H9 (cell line): ENCODE measurements at regions not wholly inside any gene's neighbourhood (a gene's known extent, or its start where the extent isn't known, plus 50 kb on each side); places are given as distances from the start of the nearest gene placed in this dataset.

Source experiments
- DNase-seq: peaks from one replicate; pipeline ENCODE4 v3.0.0-alpha.2; 2017
- H2AFZ ChIP-seq: one replicate; pipeline ENCODE4 v1.6.1; 2013; ENCODE audit warnings: mild to moderate bottlenecking, low read length, control low read depth, moderate library complexity
- H2AK5ac ChIP-seq: 2 replicates; pipeline ENCODE4 v1.6.1; 2013; ENCODE audit warnings: low read length, control low read depth, mixed read lengths; ENCODE audit not compliant: insufficient read length
- H2BK120ac ChIP-seq: one replicate; pipeline ENCODE4 v1.6.1; 2013; ENCODE audit warnings: low read depth, mild to moderate bottlenecking, low read length, control low read depth, inconsistent platforms; ENCODE audit not compliant: poor library complexity, severe bottlenecking
- H2BK12ac ChIP-seq: 2 replicates; pipeline ENCODE4 v1.6.1; 2013; ENCODE audit warnings: low read length, control low read depth, mixed read lengths, low read depth; ENCODE audit not compliant: insufficient read length
- H2BK15ac ChIP-seq: 2 replicates; pipeline ENCODE4 v1.6.1; 2013; ENCODE audit warnings: low read depth, low read length, control low read depth
- H2BK20ac ChIP-seq: one replicate; pipeline ENCODE4 v1.6.1; 2013; ENCODE audit warnings: low read depth, mild to moderate bottlenecking, low read length, control low read depth, inconsistent platforms; ENCODE audit not compliant: poor library complexity, severe bottlenecking
- H2BK5ac ChIP-seq: 2 replicates; pipeline ENCODE4 v1.6.1; 2013; ENCODE audit warnings: low read length, control low read depth, mixed read lengths; ENCODE audit not compliant: insufficient read length
- H3K14ac ChIP-seq: 2 replicates; pipeline ENCODE4 v1.6.1; 2013; ENCODE audit warnings: low read length, control low read depth; ENCODE audit not compliant: insufficient read depth
- H3K18ac ChIP-seq: 2 replicates; pipeline ENCODE4 v1.6.1; 2013; ENCODE audit warnings: low read depth, mild to moderate bottlenecking, mixed read lengths, low read length, control low read depth; ENCODE audit not compliant: insufficient read length
- H3K23ac ChIP-seq: 2 replicates; pipeline ENCODE4 v1.6.1; 2013; ENCODE audit warnings: low read length, control low read depth, mixed read lengths, low read depth; ENCODE audit not compliant: insufficient read length
- H3K23me2 ChIP-seq: 2 replicates; pipeline ENCODE4 v1.6.1; 2013; ENCODE audit warnings: low read depth, mild to moderate bottlenecking, mixed read lengths, low read length, control low read depth; ENCODE audit not compliant: insufficient read length, poor library complexity, severe bottlenecking
- H3K27ac ChIP-seq: 2 replicates; pipeline ENCODE4 v1.5.1; 2013; ENCODE audit warnings: low read length, control low read depth, mixed read lengths, low read depth; ENCODE audit not compliant: insufficient read length
- H3K27me3 ChIP-seq: 2 replicates; pipeline ENCODE4 v1.6.1; 2013; ENCODE audit warnings: low read length, control low read depth, inconsistent platforms; ENCODE audit not compliant: insufficient read depth
- H3K4ac ChIP-seq: 2 replicates; pipeline ENCODE4 v1.6.1; 2013; ENCODE audit warnings: low read depth, mild to moderate bottlenecking, control low read depth, inconsistent platforms, low read length, moderate library complexity
- H3K4me1 ChIP-seq: 2 replicates; pipeline ENCODE4 v1.6.1; 2013; ENCODE audit warnings: low read length, control low read depth, inconsistent platforms; ENCODE audit not compliant: insufficient read depth
- H3K4me2 ChIP-seq: 2 replicates; pipeline ENCODE4 v1.6.1; 2013; ENCODE audit warnings: low read length, control low read depth, mixed read lengths; ENCODE audit not compliant: insufficient read length, insufficient read depth
- H3K56ac ChIP-seq: 2 replicates; pipeline ENCODE4 v1.6.1; 2013; ENCODE audit warnings: low read depth, mild to moderate bottlenecking, mixed read lengths, low read length, control low read depth; ENCODE audit not compliant: insufficient read length
- H3K79me1 ChIP-seq: 2 replicates; pipeline ENCODE4 v1.6.1; 2013; ENCODE audit warnings: low read depth, mild to moderate bottlenecking, moderate library complexity, low read length, control low read depth, inconsistent platforms; ENCODE audit not compliant: insufficient read depth, poor library complexity, severe bottlenecking
- H3K79me2 ChIP-seq: 2 replicates; pipeline ENCODE4 v1.6.1; 2013; ENCODE audit warnings: low read length, control low read depth, inconsistent platforms; ENCODE audit not compliant: insufficient read depth
- H3K9ac ChIP-seq: 2 replicates; pipeline ENCODE4 v1.6.1; 2013; ENCODE audit warnings: low read length, control low read depth, mixed read lengths; ENCODE audit not compliant: insufficient read length; ENCODE audit errors: extremely low read depth
- H3K9me3 ChIP-seq: one replicate; pipeline ENCODE4 v1.6.1; 2013; ENCODE audit warnings: low read depth, low read length, inconsistent platforms; ENCODE audit not compliant: control insufficient read depth
- H3T11ph ChIP-seq: one replicate; pipeline ENCODE4 v1.6.1; 2013; ENCODE audit warnings: mild to moderate bottlenecking, low read length, control low read depth, inconsistent platforms
- H4K20me1 ChIP-seq: one replicate; pipeline ENCODE4 v1.6.1; 2013; ENCODE audit not compliant: control insufficient read depth, insufficient read length, insufficient read depth
- H4K5ac ChIP-seq: 2 replicates; pipeline ENCODE4 v1.6.1; 2013; ENCODE audit warnings: low read depth, mild to moderate bottlenecking, mixed read lengths, low read length, control low read depth; ENCODE audit not compliant: insufficient read length
- H4K8ac ChIP-seq: replicated peaks from 2 replicates; pipeline ENCODE4 v1.6.1; 2013; ENCODE audit warnings: low read length, control low read depth, mixed read lengths, low read depth; ENCODE audit not compliant: insufficient read length
- H4K91ac ChIP-seq: 2 replicates; pipeline ENCODE4 v1.6.1; 2013; ENCODE audit warnings: low read depth, mild to moderate bottlenecking, moderate library complexity, mixed read lengths, low read length, control low read depth; ENCODE audit not compliant: insufficient read length
- H3K27ac Mint-ChIP-seq, 3 experiments: 2 replicates in 2 of 3; 3 replicates in 1 of 3; pipeline ENCODE4 v1.8.0; 2020 to 2021; ENCODE audit warnings: mixed read lengths in 3 of 3, mild to moderate bottlenecking in 1 of 3, moderate library complexity in 1 of 3
- H3K27me3 Mint-ChIP-seq: 2 replicates; pipeline ENCODE4 v1.8.0; 2021; ENCODE audit warnings: low read depth, mild to moderate bottlenecking, moderate library complexity, mixed read lengths
- H3K36me3 Mint-ChIP-seq, 3 experiments: 2 replicates in 2 of 3; 3 replicates in 1 of 3; pipeline ENCODE4 v1.8.0; 2020 to 2021; ENCODE audit warnings: low read depth in 3 of 3, mixed read lengths in 3 of 3; ENCODE audit not compliant: insufficient read depth in 1 of 3
- H3K4me1 Mint-ChIP-seq, 2 experiments: 2 replicates each; pipeline ENCODE4 v1.8.0; 2020; ENCODE audit warnings: mixed read lengths in 2 of 2
- H3K4me3 Mint-ChIP-seq, 2 experiments: 2 replicates in 1 of 2; 3 replicates in 1 of 2; pipeline ENCODE4 v1.8.0; 2020 to 2021; ENCODE audit warnings: mild to moderate bottlenecking in 2 of 2, mixed read lengths in 2 of 2, moderate library complexity in 1 of 2
- H3K9me3 Mint-ChIP-seq, 2 experiments: 2 replicates in 1 of 2; 3 replicates in 1 of 2; pipeline ENCODE4 v1.8.0; 2020; ENCODE audit warnings: mild to moderate bottlenecking in 2 of 2, mixed read lengths in 2 of 2, moderate library complexity in 1 of 2
- CTCF ChIP-seq: fragments of 200-600 bp; sonication (generic); conservative IDR thresholded peaks from 3 replicates; pipeline ENCODE4 v1.8.0; 2021; ENCODE audit warnings: antibody characterized with exemption, mild to moderate bottlenecking
- WGBS: extraction: QIAGEN DNeasy Blood & Tissue Kit; methylation state at CpG from one replicate; pipeline ENCODE4 v1.1.7; 2013; ENCODE audit warnings: missing lambda C conversion rate, low lambda C conversion rate, mixed read lengths; ENCODE audit not compliant: insufficient read length; ENCODE audit errors: extremely low coverage; 5-methylcytosine and 5-hydroxymethylcytosine counted together

DNA sequence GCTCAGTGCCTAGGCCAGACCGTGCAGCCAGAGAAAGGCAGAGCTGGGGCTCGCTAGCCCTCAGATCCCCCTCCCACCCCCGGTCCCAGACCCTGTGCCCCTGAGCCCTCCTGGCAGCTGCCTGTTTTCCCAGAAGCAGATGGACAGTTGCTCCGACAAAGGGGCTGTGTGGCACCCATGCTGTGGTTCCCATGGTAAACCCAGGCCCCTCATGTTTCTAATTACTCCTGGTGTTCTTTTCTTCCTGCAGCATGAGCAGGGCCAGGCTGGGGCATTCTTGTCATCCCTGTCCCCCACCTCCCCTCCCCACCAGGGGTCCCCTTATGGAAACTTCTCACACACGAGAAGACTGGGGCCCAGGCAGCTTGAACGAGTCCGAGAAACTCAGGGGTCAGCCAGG, 269.6 kb downstream of the HAUS1 start:
- Histone ChIP-seq H3K9me3 (no peaks in the 10 kb centered on the region), H2BK5ac (no peak overlapping the region), H2BK20ac (no peak overlapping the region), H2BK15ac (no peak overlapping the region), H4K8ac (no peak overlapping the region), H4K20me1 (no peaks in the 10 kb centered on the region), H3K4me2 (no peak overlapping the region), H3K14ac (no peak overlapping the region), H3K23ac (no peak overlapping the region), H3K79me2 (no peaks in the 10 kb centered on the region), H2BK12ac (no peak overlapping the region), H4K91ac (no peak overlapping the region), H2AFZ (no peak overlapping the region), H2AK5ac (no peak overlapping the region), H3K4ac (no peak overlapping the region), H4K5ac (no peak overlapping the region), H3K18ac (no peak overlapping the region), H3K4me1 (no peaks in the 10 kb centered on the region), H3T11ph (no peak overlapping the region), H3K27me3 (no peaks in the 10 kb centered on the region), H3K9ac (no peak overlapping the region), H2BK120ac (no peak overlapping the region), H3K79me1 (no peaks in the 10 kb centered on the region), H3K27ac (no peak overlapping the region), H3K56ac (no peak overlapping the region), H3K23me2 (no peaks in the 10 kb centered on the region)
- Mint-ChIP-seq H3K27ac (no peak overlapping the region), H3K4me1 (peaks cover 10 to 20% of the 10 kb centered on the region in 2 experiments), H3K36me3 (no peaks in the 10 kb centered on the region; a peak in 1 of 7 replicates), H3K9me3 (no peaks in the 10 kb centered on the region), H3K27me3 (peaks cover 1% of the 10 kb centered on the region; the same call in 1 of the 2 replicates), H3K4me3 (no peak overlapping the region)
- WGBS: no CpG with 5 or more reads among the region's 7 CpGs
- no peak for DNase-seq
- no peak for TF ChIP-seq CTCF
